ENCODE measurements at regions not wholly inside any gene's neighbourhood (a gene's known extent, or its start where the extent isn't known, plus 50 kb on each side); places are given as distances from the start of the nearest gene placed in this dataset.

DNA sequence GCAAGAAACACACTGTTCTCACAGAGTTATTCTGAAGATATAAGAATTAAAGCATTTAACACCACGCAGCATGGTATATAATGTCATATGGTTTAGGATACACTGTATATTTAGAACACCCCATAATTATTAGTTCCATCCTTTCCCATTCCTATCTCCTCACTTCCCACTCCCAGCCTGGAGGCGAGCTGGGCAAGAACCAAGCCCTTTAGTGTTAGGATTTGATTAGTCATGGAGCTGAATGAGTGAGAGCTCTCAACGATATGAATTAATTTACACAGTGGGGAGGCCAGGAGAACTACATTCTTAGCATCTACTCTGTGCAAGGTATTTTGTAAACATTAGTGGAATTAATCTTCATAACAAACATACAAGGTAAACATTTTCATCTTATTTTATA lies 934.3 kb downstream of the DIAPH3 start (continued):
- TF ChIP-seq REPIN1 (tag by site-specific recombination; IDR thresholded peaks at IDR 0.05; ENCODE audit: low read depth), result no peak
- TF ChIP-seq, protein P1, sequence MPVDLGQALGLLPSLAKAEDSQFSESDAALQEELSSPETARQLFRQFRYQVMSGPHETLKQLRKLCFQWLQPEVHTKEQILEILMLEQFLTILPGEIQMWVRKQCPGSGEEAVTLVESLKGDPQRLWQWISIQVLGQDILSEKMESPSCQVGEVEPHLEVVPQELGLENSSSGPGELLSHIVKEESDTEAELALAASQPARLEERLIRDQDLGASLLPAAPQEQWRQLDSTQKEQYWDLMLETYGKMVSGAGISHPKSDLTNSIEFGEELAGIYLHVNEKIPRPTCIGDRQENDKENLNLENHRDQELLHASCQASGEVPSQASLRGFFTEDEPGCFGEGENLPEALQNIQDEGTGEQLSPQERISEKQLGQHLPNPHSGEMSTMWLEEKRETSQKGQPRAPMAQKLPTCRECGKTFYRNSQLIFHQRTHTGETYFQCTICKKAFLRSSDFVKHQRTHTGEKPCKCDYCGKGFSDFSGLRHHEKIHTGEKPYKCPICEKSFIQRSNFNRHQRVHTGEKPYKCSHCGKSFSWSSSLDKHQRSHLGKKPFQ (tag by site-specific recombination; IDR thresholded peaks at IDR 0.05), result no peak
- TF ChIP-seq ZNF549 (tag by site-specific recombination; IDR thresholded peaks at IDR 0.05), result no peak
- TF ChIP-seq ZNF677 (tag by site-specific recombination; IDR thresholded peaks at IDR 0.05), result no peak
- no peak for TF ChIP-seq ZIC2 (tag by site-specific recombination; IDR thresholded peaks at IDR 0.05)

DNA sequence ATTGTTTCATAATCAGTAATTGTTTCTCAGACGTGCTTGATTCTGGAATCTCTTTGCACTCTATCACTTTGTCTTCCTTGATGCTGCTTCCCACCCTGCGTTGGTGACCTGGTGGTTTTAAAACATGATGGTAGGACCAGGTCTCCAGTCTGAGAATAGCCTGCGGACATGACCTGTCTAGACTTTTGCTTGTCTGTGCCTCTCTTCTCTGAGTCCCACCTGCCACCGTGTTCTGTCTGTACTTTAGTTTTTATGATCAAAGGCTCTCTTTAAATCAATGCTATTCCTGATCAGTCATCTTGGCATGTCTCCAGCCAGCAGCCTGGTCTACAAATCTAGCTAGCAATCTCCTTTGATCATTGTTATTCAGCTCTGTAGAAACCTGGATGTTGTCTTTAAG lies 933.9 kb downstream of the DIAPH3 start:
- TF ChIP-seq, protein P2, sequence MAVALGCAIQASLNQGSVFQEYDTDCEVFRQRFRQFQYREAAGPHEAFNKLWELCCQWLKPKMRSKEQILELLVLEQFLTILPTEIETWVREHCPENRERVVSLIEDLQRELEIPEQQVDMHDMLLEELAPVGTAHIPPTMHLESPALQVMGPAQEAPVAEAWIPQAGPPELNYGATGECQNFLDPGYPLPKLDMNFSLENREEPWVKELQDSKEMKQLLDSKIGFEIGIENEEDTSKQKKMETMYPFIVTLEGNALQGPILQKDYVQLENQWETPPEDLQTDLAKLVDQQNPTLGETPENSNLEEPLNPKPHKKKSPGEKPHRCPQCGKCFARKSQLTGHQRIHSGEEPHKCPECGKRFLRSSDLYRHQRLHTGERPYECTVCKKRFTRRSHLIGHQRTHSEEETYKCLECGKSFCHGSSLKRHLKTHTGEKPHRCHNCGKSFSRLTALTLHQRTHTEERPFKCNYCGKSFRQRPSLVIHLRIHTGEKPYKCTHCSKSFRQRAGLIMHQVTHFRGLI (tag by site-specific recombination; IDR thresholded peaks at IDR 0.05), result no peak
- TF ChIP-seq ZNF555 (tag by site-specific recombination; conservative IDR thresholded peaks at IDR 0.05) (no peak), ZBTB48 (tag by site-specific recombination; IDR thresholded peaks at IDR 0.05) (no peak), ZNF473 (tag by site-specific recombination; IDR thresholded peaks at IDR 0.05) (no peak), ZNF169 (tag by site-specific recombination; IDR thresholded peaks at IDR 0.05) (no peak), ZNF792 (tag by site-specific recombination; IDR thresholded peaks at IDR 0.05) (no peak), KLF8 (tag by site-specific recombination; IDR thresholded peaks at IDR 0.05) (no peak), ZNF366 (tag by site-specific recombination; conservative IDR thresholded peaks at IDR 0.05) (no peak), KLF10 (tag by site-specific recombination; IDR thresholded peaks at IDR 0.05) (no peak), KLF16 (tag by site-specific recombination; IDR thresholded peaks at IDR 0.05) (no peak)
- TF ChIP-seq, protein P3, sequence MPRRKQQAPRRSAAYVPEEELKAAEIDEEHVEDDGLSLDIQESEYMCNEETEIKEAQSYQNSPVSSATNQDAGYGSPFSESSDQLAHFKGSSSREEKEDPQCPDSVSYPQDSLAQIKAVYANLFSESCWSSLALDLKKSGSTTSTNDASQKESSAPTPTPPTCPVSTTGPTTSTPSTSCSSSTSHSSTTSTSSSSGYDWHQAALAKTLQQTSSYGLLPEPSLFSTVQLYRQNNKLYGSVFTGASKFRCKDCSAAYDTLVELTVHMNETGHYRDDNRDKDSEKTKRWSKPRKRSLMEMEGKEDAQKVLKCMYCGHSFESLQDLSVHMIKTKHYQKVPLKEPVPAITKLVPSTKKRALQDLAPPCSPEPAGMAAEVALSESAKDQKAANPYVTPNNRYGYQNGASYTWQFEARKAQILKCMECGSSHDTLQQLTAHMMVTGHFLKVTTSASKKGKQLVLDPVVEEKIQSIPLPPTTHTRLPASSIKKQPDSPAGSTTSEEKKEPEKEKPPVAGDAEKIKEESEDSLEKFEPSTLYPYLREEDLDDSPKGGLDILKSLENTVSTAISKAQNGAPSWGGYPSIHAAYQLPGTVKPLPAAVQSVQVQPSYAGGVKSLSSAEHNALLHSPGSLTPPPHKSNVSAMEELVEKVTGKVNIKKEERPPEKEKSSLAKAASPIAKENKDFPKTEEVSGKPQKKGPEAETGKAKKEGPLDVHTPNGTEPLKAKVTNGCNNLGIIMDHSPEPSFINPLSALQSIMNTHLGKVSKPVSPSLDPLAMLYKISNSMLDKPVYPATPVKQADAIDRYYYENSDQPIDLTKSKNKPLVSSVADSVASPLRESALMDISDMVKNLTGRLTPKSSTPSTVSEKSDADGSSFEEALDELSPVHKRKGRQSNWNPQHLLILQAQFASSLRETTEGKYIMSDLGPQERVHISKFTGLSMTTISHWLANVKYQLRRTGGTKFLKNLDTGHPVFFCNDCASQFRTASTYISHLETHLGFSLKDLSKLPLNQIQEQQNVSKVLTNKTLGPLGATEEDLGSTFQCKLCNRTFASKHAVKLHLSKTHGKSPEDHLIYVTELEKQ (tag by site-specific recombination; IDR thresholded peaks at IDR 0.05; ENCODE audit: borderline replicate concordance), result no peak
- TF ChIP-seq, protein P4, sequence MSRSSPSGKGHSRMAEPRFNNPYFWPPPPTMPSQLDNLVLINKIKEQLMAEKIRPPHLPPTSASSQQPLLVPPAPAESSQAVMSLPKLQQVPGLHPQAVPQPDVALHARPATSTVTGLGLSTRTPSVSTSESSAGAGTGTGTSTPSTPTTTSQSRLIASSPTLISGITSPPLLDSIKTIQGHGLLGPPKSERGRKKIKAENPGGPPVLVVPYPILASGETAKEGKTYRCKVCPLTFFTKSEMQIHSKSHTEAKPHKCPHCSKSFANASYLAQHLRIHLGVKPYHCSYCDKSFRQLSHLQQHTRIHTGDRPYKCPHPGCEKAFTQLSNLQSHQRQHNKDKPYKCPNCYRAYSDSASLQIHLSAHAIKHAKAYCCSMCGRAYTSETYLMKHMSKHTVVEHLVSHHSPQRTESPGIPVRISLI (tag by site-specific recombination; IDR thresholded peaks at IDR 0.05), result no peak
- Histone ChIP-seq H3K9me3 (ENCODE audit: control insufficient read depth, insufficient read depth, low read depth, low read length) (no peaks in the 10 kb centered on the region), H3K4me1 (ENCODE audit: control insufficient read depth, insufficient read depth, low read length) (no peaks in the 10 kb centered on the region), H3K4me3 (ENCODE audit: low read depth, low read length) (no peak overlapping the region), H3K36me3 (ENCODE audit: control insufficient read depth in 2 of 2, insufficient read depth in 1 of 2, low read length in 2 of 2) (no peaks in the 10 kb centered on the region), H3K27ac (ENCODE audit: extremely low read depth, low read depth, low read length) (no peak overlapping the region)
- CTCF ChIA-PET, result no interaction called here
- POLR2A ChIA-PET, result no interaction called here

Data from HEK293 (cell line).